B cell (primary cell): ENCODE measurements at regions not wholly inside any gene's neighbourhood (a gene's known extent, or its start where the extent isn't known, plus 50 kb on each side); places are given as distances from the start of the nearest gene placed in this dataset.

Source experiments
- ATAC-seq: fragments of 200-7000 bp; cut with Tn5 transposase; one replicate; pipeline ENCODE4 v1.10.0; 2021; ENCODE audit warnings: low read depth, mild to moderate bottlenecking, moderate number of reproducible peaks, moderate library complexity
- CTCF ChIA-PET: fragments of 350-600 bp; sonication (Branson Sonifier 250); formaldehyde crosslinking; loops from one replicate; lab custom pipeline; 2021; ENCODE audit warnings: antibody characterized with exemption, inconsistent platforms; lab: Charles Lee
- POLR2A ChIA-PET: fragments of 350-600 bp; sonication (Branson Sonifier 250); formaldehyde crosslinking; loops from one replicate; lab custom pipeline; 2021; ENCODE audit warnings: antibody characterized with exemption; lab: Charles Lee
- DNase-seq: peaks from one replicate; pipeline ENCODE4 v3.0.0; 2013
- H2AFZ ChIP-seq: 2 replicates; pipeline ENCODE4 v1.6.1; 2012; ENCODE audit warnings: mild to moderate bottlenecking, low read depth, low read length; ENCODE audit not compliant: insufficient read depth, poor library complexity, severe bottlenecking
- H3K27ac ChIP-seq, 2 donors: 1 replicate in 1 of 2; 2 replicates in 1 of 2; pipeline ENCODE4 v1.5.1; 2012 to 2013; ENCODE audit warnings: low read length in 2 of 2, mild to moderate bottlenecking in 2 of 2, moderate library complexity in 1 of 2
- H3K27me3 ChIP-seq, 4 experiments: fragments of 200-600 bp in 1 of 4; sonication (generic) in 1 of 4; replicated peaks in 1 of 4; 1 replicate in 2 of 4; 2 replicates in 2 of 4; pipeline versions ENCODE4 v1.6.1 to v1.7.0; 2013 to 2016; ENCODE audit warnings: low read length in 3 of 4, mild to moderate bottlenecking in 2 of 4, mixed read lengths in 1 of 4, moderate library complexity in 1 of 4; ENCODE audit not compliant: insufficient read depth in 4 of 4, control insufficient read depth in 3 of 4; ENCODE audit errors: control extremely low read depth in 1 of 4
- H3K36me3 ChIP-seq, 2 experiments: replicated peaks in 1 of 2; 1 replicate in 1 of 2; 2 replicates in 1 of 2; pipeline versions ENCODE4 v1.6.1 to v1.7.1; 2013; ENCODE audit warnings: low read length in 1 of 2; ENCODE audit not compliant: insufficient read depth in 2 of 2, control insufficient read depth in 1 of 2; ENCODE audit errors: control extremely low read depth in 1 of 2, extremely low read depth in 1 of 2
- H3K4me1 ChIP-seq, 2 donors: fragments of 200-600 bp in 1 of 2; sonication (generic) in 1 of 2; 1 replicate in 1 of 2; 2 replicates in 1 of 2; pipeline versions ENCODE4 v1.5.1 to v1.6.1; 2013 to 2017; ENCODE audit warnings: low read length in 2 of 2; ENCODE audit not compliant: control insufficient read depth in 2 of 2, insufficient read depth in 2 of 2
- H3K4me2 ChIP-seq: replicated peaks from 2 replicates; pipeline ENCODE3; 2012; ENCODE audit warnings: mild to moderate bottlenecking, low read depth, low read length; ENCODE audit not compliant: poor library complexity, severe bottlenecking
- H3K4me3 ChIP-seq, 5 experiments: fragments of 200-600 bp in 1 of 5; sonication (generic) in 1 of 5; 1 replicate in 3 of 5; 2 replicates in 2 of 5; pipeline versions ENCODE4 v1.5.1 to v1.7.0; 2011 to 2016; ENCODE audit warnings: low read length in 4 of 5, mild to moderate bottlenecking in 4 of 5, low read depth in 2 of 5, control low read depth in 1 of 5, moderate library complexity in 1 of 5; ENCODE audit not compliant: insufficient read depth in 1 of 5; ENCODE audit errors: control extremely low read depth in 1 of 5, extremely low read depth in 1 of 5
- H3K79me2 ChIP-seq: fragments of 200-600 bp; sonication (generic); one replicate; pipeline ENCODE4 v1.6.0; 2016; ENCODE audit warnings: low read length; ENCODE audit not compliant: control insufficient read depth, insufficient read depth
- H3K9ac ChIP-seq: fragments of 200-600 bp; sonication (generic); 2 replicates; pipeline ENCODE4 v1.6.1; 2017; ENCODE audit warnings: mild to moderate bottlenecking, low read length, moderate library complexity
- H3K9me3 ChIP-seq, 3 donors: one replicate each; pipeline versions ENCODE4 v1.6.1 to v1.7.1; 2013; ENCODE audit warnings: low read length in 2 of 3; ENCODE audit not compliant: control insufficient read depth in 2 of 3, insufficient read depth in 1 of 3; ENCODE audit errors: control extremely low read depth in 1 of 3
- H4K20me1 ChIP-seq: 2 replicates; pipeline ENCODE4 v1.6.0; 2012; ENCODE audit warnings: mild to moderate bottlenecking, low read length; ENCODE audit not compliant: insufficient read depth, control insufficient read depth, poor library complexity, severe bottlenecking
- H3K27ac Mint-ChIP-seq: one replicate; pipeline ENCODE4 v1.8.0; 2021; ENCODE audit warnings: mixed read lengths
- H3K27me3 Mint-ChIP-seq: one replicate; pipeline ENCODE4 v1.8.0; 2021; ENCODE audit warnings: mixed read lengths
- H3K4me1 Mint-ChIP-seq: one replicate; pipeline ENCODE4 v1.8.0; 2021; ENCODE audit warnings: mixed read lengths
- H3K4me3 Mint-ChIP-seq: one replicate; pipeline ENCODE4 v1.8.0; 2021; ENCODE audit warnings: mixed read lengths
- H3K9me3 Mint-ChIP-seq: one replicate; pipeline ENCODE4 v1.8.0; 2022; ENCODE audit warnings: mixed read lengths; ENCODE audit not compliant: insufficient read depth
- EZH2 ChIP-seq: IDR thresholded peaks from 2 replicates; pipeline ENCODE4 v1.6.1; 2012; ENCODE audit warnings: borderline replicate concordance, low read depth, mild to moderate bottlenecking, moderate library complexity, low read length; ENCODE audit not compliant: insufficient read depth, poor library complexity, severe bottlenecking
- WGBS: methylation state at CpG from one replicate; pipeline ENCODE4 v1.1.5; 2013; ENCODE audit warnings: missing lambda C conversion rate; ENCODE audit not compliant: insufficient coverage; 5-methylcytosine and 5-hydroxymethylcytosine counted together
- intact Hi-C: fragments of 100-400 bp; cut with micrococcal nuclease; formaldehyde crosslinking; loops from one replicate; pipeline ENCODE4 v1.10.0; 2022
- TF ChIP-seq, protein P1 (sequence below): fragments of 200-600 bp; IDR thresholded peaks from one replicate; pipeline ENCODE4 v1.8.0; 2022; ENCODE audit warnings: antibody characterized with exemption, mild to moderate bottlenecking

DNA sequence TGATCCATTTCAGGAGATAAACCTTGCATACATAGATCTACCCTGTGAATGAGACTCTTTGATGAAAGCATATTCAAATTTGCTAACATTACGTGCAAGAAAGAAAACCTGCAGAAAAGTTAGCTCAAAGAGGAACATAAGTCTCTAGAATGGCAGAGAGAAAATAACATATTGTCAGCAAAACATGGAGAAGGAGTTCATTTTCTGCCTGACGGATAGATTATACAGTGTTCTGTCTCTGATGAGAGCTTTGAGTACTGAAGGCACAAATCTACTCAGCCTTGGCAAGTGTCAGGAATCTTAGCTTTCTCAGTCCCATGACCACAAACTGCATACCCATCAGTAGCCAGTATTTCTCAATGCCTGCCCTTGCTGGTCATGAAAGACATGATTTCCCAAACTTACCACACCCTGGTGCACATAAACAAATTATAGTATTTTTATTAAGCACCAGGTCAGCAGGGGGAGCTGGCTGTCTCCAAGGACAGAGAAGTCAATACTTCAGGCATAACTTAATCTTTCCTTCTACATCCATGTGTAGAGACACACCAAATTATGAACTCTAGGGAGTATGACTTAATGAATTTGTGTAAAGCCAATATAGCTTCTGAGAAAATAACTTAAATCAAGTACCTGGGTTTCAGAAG, 401.2 kb upstream of the SOX11 start:
- H3K79me2 ChIP-seq, result no peaks in the 10 kb centered on the region
- peaks cover 0 to 7% (median 0%) of the 10 kb centered on the region in 3 donors for H3K9me3 ChIP-seq
- 0% methylated on average over 1 of the region's 2 CpGs for whole genome bisulfite sequencing
- intact Hi-C loops, result no loop called here
- TF ChIP-seq, protein P1, sequence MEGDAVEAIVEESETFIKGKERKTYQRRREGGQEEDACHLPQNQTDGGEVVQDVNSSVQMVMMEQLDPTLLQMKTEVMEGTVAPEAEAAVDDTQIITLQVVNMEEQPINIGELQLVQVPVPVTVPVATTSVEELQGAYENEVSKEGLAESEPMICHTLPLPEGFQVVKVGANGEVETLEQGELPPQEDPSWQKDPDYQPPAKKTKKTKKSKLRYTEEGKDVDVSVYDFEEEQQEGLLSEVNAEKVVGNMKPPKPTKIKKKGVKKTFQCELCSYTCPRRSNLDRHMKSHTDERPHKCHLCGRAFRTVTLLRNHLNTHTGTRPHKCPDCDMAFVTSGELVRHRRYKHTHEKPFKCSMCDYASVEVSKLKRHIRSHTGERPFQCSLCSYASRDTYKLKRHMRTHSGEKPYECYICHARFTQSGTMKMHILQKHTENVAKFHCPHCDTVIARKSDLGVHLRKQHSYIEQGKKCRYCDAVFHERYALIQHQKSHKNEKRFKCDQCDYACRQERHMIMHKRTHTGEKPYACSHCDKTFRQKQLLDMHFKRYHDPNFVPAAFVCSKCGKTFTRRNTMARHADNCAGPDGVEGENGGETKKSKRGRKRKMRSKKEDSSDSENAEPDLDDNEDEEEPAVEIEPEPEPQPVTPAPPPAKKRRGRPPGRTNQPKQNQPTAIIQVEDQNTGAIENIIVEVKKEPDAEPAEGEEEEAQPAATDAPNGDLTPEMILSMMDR, result no peak
- no peak for TF ChIP-seq EZH2
- POLR2A ChIA-PET, result no interaction called here
- no peaks in the 10 kb centered on the region for H3K36me3 ChIP-seq
- no peaks in the 10 kb centered on the region for H3K4me1 ChIP-seq
- H3K27ac ChIP-seq, result no peak overlapping the region
- H3K27me3 ChIP-seq, result no peaks in the 10 kb centered on the region
- no peak overlapping the region for H3K4me2 ChIP-seq
- no peaks in the 10 kb centered on the region for H4K20me1 ChIP-seq
- H3K4me3 ChIP-seq, result no peak overlapping the region
- Mint-ChIP-seq H3K4me3 (no peak overlapping the region), H3K27ac (no peak overlapping the region), H3K9me3 (no peaks in the 10 kb centered on the region), H3K27me3 (no peaks in the 10 kb centered on the region), H3K4me1 (no peaks in the 10 kb centered on the region)
- CTCF ChIA-PET, result no interaction called here
- no peak for DNase-seq
- no peak overlapping the region for H2AFZ ChIP-seq
- H3K9ac ChIP-seq, result no peak overlapping the region
- ATAC-seq, result no peak

DNA sequence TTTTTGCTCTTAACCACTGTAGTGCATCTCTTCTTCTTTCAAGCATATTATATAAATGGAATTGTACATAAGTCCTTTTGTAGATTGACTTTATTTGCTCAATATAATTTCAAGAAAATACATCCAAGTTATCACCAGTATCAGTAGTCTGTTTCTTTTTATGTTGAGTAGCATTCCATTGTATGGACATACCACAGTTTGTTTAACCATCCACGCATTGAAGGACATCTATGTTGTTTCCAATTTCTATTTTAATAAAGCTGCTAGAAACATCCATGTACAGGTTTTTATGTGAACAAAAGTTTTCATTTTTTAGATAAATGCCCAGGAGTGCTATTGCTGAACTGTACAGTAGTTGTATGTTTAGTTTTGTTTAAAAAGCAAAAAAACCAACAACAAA, 387.5 kb upstream of the SOX11 start:
- intact Hi-C loops, result no loop called here
- Histone ChIP-seq H3K79me2 (no peaks in the 10 kb centered on the region), H3K4me1 (no peaks in the 10 kb centered on the region), H4K20me1 (no peaks in the 10 kb centered on the region), H3K9me3 (peaks cover 0 to 3% (median 0%) of the 10 kb centered on the region in 3 donors), H3K4me2 (no peak overlapping the region), H3K9ac (no peak overlapping the region), H3K27me3 (no peaks in the 10 kb centered on the region), H3K36me3 (no peaks in the 10 kb centered on the region), H2AFZ (no peak overlapping the region), H3K27ac (no peak overlapping the region), H3K4me3 (no peak overlapping the region)
- Mint-ChIP-seq H3K4me3 (no peak overlapping the region), H3K27ac (no peak overlapping the region), H3K27me3 (no peaks in the 10 kb centered on the region), H3K9me3 (peaks cover 6% of the 10 kb centered on the region), H3K4me1 (no peaks in the 10 kb centered on the region)
- no CpG with 5 or more reads among the region's 1 CpG for WGBS
- TF ChIP-seq EZH2, result no peak
- TF ChIP-seq, protein P1, result no peak
- POLR2A ChIA-PET, result no interaction called here
- ATAC-seq (no peak), DNase-seq (no peak)
- CTCF ChIA-PET, result no interaction called here
